ENCODE measurements at regions not wholly inside any gene's neighbourhood (a gene's known extent, or its start where the extent isn't known, plus 50 kb on each side); places are given as distances from the start of the nearest gene placed in this dataset.

DNA sequence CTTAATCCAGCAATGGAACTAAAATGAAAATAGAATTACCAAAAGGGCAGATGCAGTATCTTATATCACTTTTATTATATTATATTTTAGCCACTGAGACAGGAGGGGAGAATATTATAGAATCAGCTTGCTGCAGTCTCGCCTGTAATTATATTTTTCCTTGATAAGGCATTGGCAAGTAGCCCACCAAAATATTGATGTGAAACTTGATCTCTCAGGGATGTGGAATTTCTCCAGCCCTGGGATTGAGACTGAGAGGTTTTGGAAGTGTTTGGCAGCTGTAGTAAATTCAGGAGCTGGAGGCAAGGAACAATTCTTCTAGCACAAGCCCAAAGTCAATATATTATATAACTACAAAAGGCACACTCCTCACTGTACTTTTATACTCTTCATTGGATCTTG, 142.1 kb upstream of the ADAMTSL1 start:
- Histone ChIP-seq H3K9me3 (no peaks in the 10 kb centered on the region), H3K36me3 (no peaks in the 10 kb centered on the region), H3K27ac (no peak overlapping the region), H3K4me3 (no peak overlapping the region), H3K4me1 (peaks cover 0 to 29% (median 0%) of the 10 kb centered on the region in 4 donors), H3K27me3 (no peaks in the 10 kb centered on the region)
- no peak for DNase-seq (ENCODE audit: low spot score in 2 of 2)
- 27 to 29% methylated on average over 1 of the region's 1 CpG for WGBS, 2 donors
- TF ChIP-seq POLR2A (IDR thresholded peaks at IDR 0.05) = no peak
- TF ChIP-seq, protein P1, sequence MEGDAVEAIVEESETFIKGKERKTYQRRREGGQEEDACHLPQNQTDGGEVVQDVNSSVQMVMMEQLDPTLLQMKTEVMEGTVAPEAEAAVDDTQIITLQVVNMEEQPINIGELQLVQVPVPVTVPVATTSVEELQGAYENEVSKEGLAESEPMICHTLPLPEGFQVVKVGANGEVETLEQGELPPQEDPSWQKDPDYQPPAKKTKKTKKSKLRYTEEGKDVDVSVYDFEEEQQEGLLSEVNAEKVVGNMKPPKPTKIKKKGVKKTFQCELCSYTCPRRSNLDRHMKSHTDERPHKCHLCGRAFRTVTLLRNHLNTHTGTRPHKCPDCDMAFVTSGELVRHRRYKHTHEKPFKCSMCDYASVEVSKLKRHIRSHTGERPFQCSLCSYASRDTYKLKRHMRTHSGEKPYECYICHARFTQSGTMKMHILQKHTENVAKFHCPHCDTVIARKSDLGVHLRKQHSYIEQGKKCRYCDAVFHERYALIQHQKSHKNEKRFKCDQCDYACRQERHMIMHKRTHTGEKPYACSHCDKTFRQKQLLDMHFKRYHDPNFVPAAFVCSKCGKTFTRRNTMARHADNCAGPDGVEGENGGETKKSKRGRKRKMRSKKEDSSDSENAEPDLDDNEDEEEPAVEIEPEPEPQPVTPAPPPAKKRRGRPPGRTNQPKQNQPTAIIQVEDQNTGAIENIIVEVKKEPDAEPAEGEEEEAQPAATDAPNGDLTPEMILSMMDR (IDR thresholded peaks at IDR 0.05) = no peak
- no peak for TF ChIP-seq EP300 (IDR thresholded peaks at IDR 0.05)

DNA sequence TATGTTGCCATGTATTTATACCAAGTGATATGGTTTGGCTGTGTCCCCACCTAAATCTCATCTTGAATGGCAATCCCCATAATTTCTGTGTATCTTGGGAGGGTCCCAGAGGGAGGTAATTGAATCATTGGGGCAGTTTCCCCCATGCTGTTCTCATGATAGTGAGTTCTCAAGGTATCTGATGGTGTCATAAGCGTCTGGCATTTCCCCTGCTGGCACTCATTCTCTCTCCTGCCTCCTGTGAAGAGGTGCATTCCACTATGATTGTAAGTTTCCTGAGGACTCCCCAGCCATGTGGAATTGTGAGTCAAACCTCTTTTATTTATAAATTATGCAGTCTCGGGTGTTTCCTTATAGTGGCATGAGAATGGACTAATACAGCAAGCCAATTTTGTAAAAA, 140.8 kb upstream of the ADAMTSL1 start:
- 74 to 79% methylated on average over 2 of the region's 2 CpGs for WGBS, 2 donors
- no peak overlapping the region for H3K27ac ChIP-seq

GRCh38 chr9:18335825-18336224, 138.1 kb upstream of the ADAMTSL1 start:
- DNase-seq (ENCODE audit: low spot score in 2 of 2) = no peak
- H3K4me1 ChIP-seq = peaks cover 0 to 29% (median 0%) of the 10 kb centered on the region in 4 donors
- no peaks in the 10 kb centered on the region for H3K36me3 ChIP-seq
- H3K9me3 ChIP-seq = no peaks in the 10 kb centered on the region
- no peaks in the 10 kb centered on the region for H3K27me3 ChIP-seq
- no peak overlapping the region for H3K27ac ChIP-seq
- no peak overlapping the region for H3K4me3 ChIP-seq
- WGBS, 2 donors = 86 to 89% methylated on average over 1 of the region's 1 CpG
- TF ChIP-seq POLR2A (IDR thresholded peaks at IDR 0.05) (no peak), EP300 (IDR thresholded peaks at IDR 0.05) (no peak)
- TF ChIP-seq, protein P1 (IDR thresholded peaks at IDR 0.05) = no peak

More for the DNA sequence above, 140.8 kb upstream of the ADAMTSL1 start:
- DNase-seq (ENCODE audit: low spot score in 2 of 2) = no peak
- H3K36me3 ChIP-seq = no peaks in the 10 kb centered on the region
- peaks cover 0 to 29% (median 0%) of the 10 kb centered on the region in 4 donors for H3K4me1 ChIP-seq
- TF ChIP-seq, protein P1 (IDR thresholded peaks at IDR 0.05) = no peak
- TF ChIP-seq EP300 (IDR thresholded peaks at IDR 0.05) (no peak), POLR2A (IDR thresholded peaks at IDR 0.05) (no peak)
- H3K9me3 ChIP-seq = no peaks in the 10 kb centered on the region
- H3K27me3 ChIP-seq = no peaks in the 10 kb centered on the region
- no peak overlapping the region for H3K4me3 ChIP-seq

DNA sequence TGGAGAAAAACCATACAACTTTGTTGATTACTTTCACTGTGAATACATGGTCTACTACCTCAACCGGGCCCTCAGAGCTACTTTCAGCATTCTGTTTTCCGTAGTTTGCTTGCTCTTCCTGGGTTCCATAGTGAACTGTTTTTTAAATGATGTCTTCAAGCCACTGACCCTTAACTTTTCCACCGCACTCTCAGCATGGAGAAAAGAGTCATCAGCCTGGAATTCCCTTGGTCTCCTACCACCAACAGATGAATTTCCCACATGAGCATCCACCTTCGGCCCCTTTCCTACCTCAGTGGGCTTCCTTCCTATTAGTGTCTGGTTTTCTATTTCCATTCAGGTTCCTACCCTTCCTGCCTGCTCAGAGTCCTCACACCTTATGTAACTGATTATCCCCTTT, 135.9 kb upstream of the ADAMTSL1 start:
- no peaks in the 10 kb centered on the region for H3K9me3 ChIP-seq
- H3K4me1 ChIP-seq = peaks cover 0 to 13% (median 0%) of the 10 kb centered on the region in 4 donors
- no peaks in the 10 kb centered on the region for H3K27me3 ChIP-seq
- TF ChIP-seq EP300 (IDR thresholded peaks at IDR 0.05) = no peak
- TF ChIP-seq, protein P1 (IDR thresholded peaks at IDR 0.05) = no peak
- TF ChIP-seq POLR2A (IDR thresholded peaks at IDR 0.05) = no peak
- no peaks in the 10 kb centered on the region for H3K36me3 ChIP-seq
- no peak overlapping the region for H3K27ac ChIP-seq
- 92 to 93% methylated on average over 4 of the region's 4 CpGs for WGBS, 2 donors
- no peak for DNase-seq (ENCODE audit: low spot score in 2 of 2)
- no peak overlapping the region for H3K4me3 ChIP-seq

GRCh38 chr9:18343784-18344183, 130.2 kb upstream of the ADAMTSL1 start:
- TF ChIP-seq, protein P1 (IDR thresholded peaks at IDR 0.05) = no peak
- TF ChIP-seq POLR2A (IDR thresholded peaks at IDR 0.05) (no peak), EP300 (IDR thresholded peaks at IDR 0.05) (no peak)
- no peaks in the 10 kb centered on the region for H3K36me3 ChIP-seq

More at GRCh38 chr9:18343784-18344183, 130.2 kb upstream of the ADAMTSL1 start:
- H3K27ac ChIP-seq = no peak overlapping the region
- no peaks in the 10 kb centered on the region for H3K27me3 ChIP-seq
- no peak overlapping the region for H3K4me3 ChIP-seq
- 92 to 93% methylated on average over 2 of the region's 2 CpGs for WGBS, 2 donors
- no peak for DNase-seq (ENCODE audit: low spot score in 2 of 2)
- no peaks in the 10 kb centered on the region for H3K9me3 ChIP-seq
- peaks cover 0 to 15% (median 0%) of the 10 kb centered on the region in 4 donors for H3K4me1 ChIP-seq

All from tibial nerve (tissue), 4 donors.